ENCODE measurements at regions not wholly inside any gene's neighbourhood (a gene's known extent, or its start where the extent isn't known, plus 50 kb on each side); places are given as distances from the start of the nearest gene placed in this dataset.
A peak's percentile ranks its signal among the peaks of the same experiment; 100 is the strongest.

- H3K4me2 ChIP-seq (ENCODE audit: insufficient read depth, low read length), result no peak overlapping the region
- H3K36me3 ChIP-seq (ENCODE audit: insufficient read depth, low read length), result no peaks in the 10 kb centered on the region
- H3K79me2 ChIP-seq (ENCODE audit: insufficient read depth, low read length), result no peaks in the 10 kb centered on the region
- H3K4me1 ChIP-seq (ENCODE audit: insufficient read depth, low read length), result no peaks in the 10 kb centered on the region
- H3K9me3 ChIP-seq (ENCODE audit: low read depth, low read length), result no peaks in the 10 kb centered on the region
- H3K27ac ChIP-seq (ENCODE audit: low read depth, low read length), result no peak overlapping the region
- no peak overlapping the region for H2AFZ ChIP-seq (ENCODE audit: low read length)
- TF ChIP-seq, protein P1, sequence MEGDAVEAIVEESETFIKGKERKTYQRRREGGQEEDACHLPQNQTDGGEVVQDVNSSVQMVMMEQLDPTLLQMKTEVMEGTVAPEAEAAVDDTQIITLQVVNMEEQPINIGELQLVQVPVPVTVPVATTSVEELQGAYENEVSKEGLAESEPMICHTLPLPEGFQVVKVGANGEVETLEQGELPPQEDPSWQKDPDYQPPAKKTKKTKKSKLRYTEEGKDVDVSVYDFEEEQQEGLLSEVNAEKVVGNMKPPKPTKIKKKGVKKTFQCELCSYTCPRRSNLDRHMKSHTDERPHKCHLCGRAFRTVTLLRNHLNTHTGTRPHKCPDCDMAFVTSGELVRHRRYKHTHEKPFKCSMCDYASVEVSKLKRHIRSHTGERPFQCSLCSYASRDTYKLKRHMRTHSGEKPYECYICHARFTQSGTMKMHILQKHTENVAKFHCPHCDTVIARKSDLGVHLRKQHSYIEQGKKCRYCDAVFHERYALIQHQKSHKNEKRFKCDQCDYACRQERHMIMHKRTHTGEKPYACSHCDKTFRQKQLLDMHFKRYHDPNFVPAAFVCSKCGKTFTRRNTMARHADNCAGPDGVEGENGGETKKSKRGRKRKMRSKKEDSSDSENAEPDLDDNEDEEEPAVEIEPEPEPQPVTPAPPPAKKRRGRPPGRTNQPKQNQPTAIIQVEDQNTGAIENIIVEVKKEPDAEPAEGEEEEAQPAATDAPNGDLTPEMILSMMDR (IDR thresholded peaks at IDR 0.05; ENCODE audit: extremely low read depth, low read depth, low read length), result no peak
- DNase-seq (ENCODE audit: insufficient read length, low spot score, missing footprints), result no peak
- no peaks in the 10 kb centered on the region for H3K27me3 ChIP-seq (ENCODE audit: insufficient read depth, low read length)
- no peaks in the 10 kb centered on the region for H4K20me1 ChIP-seq (ENCODE audit: insufficient read depth, low read length)
- no peak overlapping the region for H3K4me3 ChIP-seq (ENCODE audit: insufficient read depth, low read length)
Measured at GRCh38 chr2:2985020-2985419, 392.6 kb downstream of the EIPR1 start.

DNA sequence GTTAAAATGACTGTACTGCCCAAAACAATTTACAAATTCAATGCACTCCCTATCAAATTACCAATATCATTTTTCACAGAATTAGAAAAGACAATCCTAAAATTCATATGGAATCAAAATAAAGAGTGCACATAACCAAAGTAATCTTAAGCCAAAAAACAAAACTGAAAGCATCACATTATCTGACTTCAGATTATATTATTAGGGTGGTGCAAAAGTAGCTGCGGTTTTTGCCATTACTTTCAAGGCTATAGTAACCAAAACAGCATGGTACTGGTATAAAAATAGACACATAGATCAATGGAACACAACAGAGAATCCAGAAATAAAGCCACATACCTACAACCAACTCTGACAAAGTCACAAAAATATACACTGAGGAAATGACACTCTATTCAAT is 396.6 kb downstream of the EIPR1 start:
- Histone ChIP-seq H3K27me3 (ENCODE audit: insufficient read depth, low read length) (no peaks in the 10 kb centered on the region), H3K4me3 (ENCODE audit: insufficient read depth, low read length) (no peak overlapping the region), H3K79me2 (ENCODE audit: insufficient read depth, low read length) (no peaks in the 10 kb centered on the region), H2AFZ (ENCODE audit: low read length) (no peak overlapping the region), H4K20me1 (ENCODE audit: insufficient read depth, low read length) (no peaks in the 10 kb centered on the region), H3K4me1 (ENCODE audit: insufficient read depth, low read length) (no peaks in the 10 kb centered on the region), H3K4me2 (ENCODE audit: insufficient read depth, low read length) (no peak overlapping the region), H3K9me3 (ENCODE audit: low read depth, low read length) (no peaks in the 10 kb centered on the region), H3K36me3 (ENCODE audit: insufficient read depth, low read length) (no peaks in the 10 kb centered on the region), H3K27ac (ENCODE audit: low read depth, low read length) (no peak overlapping the region)
- TF ChIP-seq, protein P1 (IDR thresholded peaks at IDR 0.05; ENCODE audit: extremely low read depth, low read depth, low read length), result no peak
- no peak for DNase-seq (ENCODE audit: insufficient read length, low spot score, missing footprints)

DNA sequence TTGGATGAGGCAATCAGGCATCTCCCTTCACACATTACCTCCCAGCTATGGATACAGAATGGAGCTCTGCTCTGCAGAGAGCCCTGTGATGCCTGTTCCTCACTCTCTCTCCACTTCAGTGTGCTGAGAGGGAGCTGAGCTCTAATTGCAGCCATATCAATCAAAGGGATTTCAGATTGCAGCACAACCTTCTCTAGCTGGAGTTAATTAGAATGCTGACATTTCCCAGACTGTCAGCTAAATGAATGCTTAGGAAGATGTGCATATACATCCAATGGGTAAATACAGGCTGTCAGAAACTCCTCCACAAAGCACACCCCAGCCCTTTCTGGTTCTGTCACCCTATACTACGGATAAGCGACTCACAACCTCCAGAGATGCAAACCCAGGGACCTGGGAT is 402.6 kb downstream of the EIPR1 start:
- H3K4me2 ChIP-seq (ENCODE audit: insufficient read depth, low read length), result no peak overlapping the region
- H4K20me1 ChIP-seq (ENCODE audit: insufficient read depth, low read length), result no peaks in the 10 kb centered on the region
- TF ChIP-seq, protein P1 (IDR thresholded peaks at IDR 0.05; ENCODE audit: extremely low read depth, low read depth, low read length), result no peak
- H3K79me2 ChIP-seq (ENCODE audit: insufficient read depth, low read length), result no peaks in the 10 kb centered on the region
- no peak overlapping the region for H3K27ac ChIP-seq (ENCODE audit: low read depth, low read length)
- no peaks in the 10 kb centered on the region for H3K36me3 ChIP-seq (ENCODE audit: insufficient read depth, low read length)
- no peaks in the 10 kb centered on the region for H3K27me3 ChIP-seq (ENCODE audit: insufficient read depth, low read length)
- H2AFZ ChIP-seq (ENCODE audit: low read length), result no peak overlapping the region
- DNase-seq (ENCODE audit: insufficient read length, low spot score, missing footprints), result no peak
- no peaks in the 10 kb centered on the region for H3K4me1 ChIP-seq (ENCODE audit: insufficient read depth, low read length)
- H3K4me3 ChIP-seq (ENCODE audit: insufficient read depth, low read length), result no peak overlapping the region
- no peaks in the 10 kb centered on the region for H3K9me3 ChIP-seq (ENCODE audit: low read depth, low read length)

GRCh38 chr2:2960441-2961133 is 417.0 kb downstream of the EIPR1 start:
- no peak overlapping the region for H3K27ac ChIP-seq (ENCODE audit: low read depth, low read length)
- peak; percentile 17 for DNase-seq (ENCODE audit: insufficient read length, low spot score, missing footprints)
- H3K9me3 ChIP-seq (ENCODE audit: low read depth, low read length), result peaks cover 4% of the 10 kb centered on the region
- no peaks in the 10 kb centered on the region for H3K27me3 ChIP-seq (ENCODE audit: insufficient read depth, low read length)
- H3K4me3 ChIP-seq (ENCODE audit: insufficient read depth, low read length), result no peak overlapping the region
- H3K36me3 ChIP-seq (ENCODE audit: insufficient read depth, low read length), result no peaks in the 10 kb centered on the region
- TF ChIP-seq, protein P1 (IDR thresholded peaks at IDR 0.05; ENCODE audit: extremely low read depth, low read depth, low read length), result no peak
- H3K79me2 ChIP-seq (ENCODE audit: insufficient read depth, low read length), result no peaks in the 10 kb centered on the region
- H4K20me1 ChIP-seq (ENCODE audit: insufficient read depth, low read length), result no peaks in the 10 kb centered on the region
- H2AFZ ChIP-seq (ENCODE audit: low read length), result no peak overlapping the region
- H3K4me1 ChIP-seq (ENCODE audit: insufficient read depth, low read length), result no peaks in the 10 kb centered on the region
- no peak overlapping the region for H3K4me2 ChIP-seq (ENCODE audit: insufficient read depth, low read length)

Measured in osteoblast (primary cell).